Esophagus (tissue), 2 donors: ENCODE measurements at regions not wholly inside any gene's neighbourhood (a gene's known extent, or its start where the extent isn't known, plus 50 kb on each side); places are given as distances from the start of the nearest gene placed in this dataset.

ENCODE experiments used
- H3K27ac ChIP-seq, 2 donors: one replicate each; pipeline ENCODE4 v1.5.1; 2013; ENCODE audit warnings: low read depth in 2 of 2, mild to moderate bottlenecking in 2 of 2, inconsistent platforms in 1 of 2, low read length in 1 of 2, moderate library complexity in 1 of 2
- H3K27me3 ChIP-seq, 2 donors: one replicate each; pipeline ENCODE4 v1.6.1; 2013; ENCODE audit warnings: low read length in 2 of 2, control low read depth in 1 of 2, mild to moderate bottlenecking in 1 of 2; ENCODE audit not compliant: insufficient read depth in 2 of 2, control insufficient read depth in 1 of 2
- H3K36me3 ChIP-seq, 2 donors: one replicate each; pipeline ENCODE4 v1.6.1; 2013; ENCODE audit warnings: low read length in 1 of 2; ENCODE audit not compliant: control insufficient read depth in 2 of 2, insufficient read depth in 2 of 2
- H3K4me1 ChIP-seq, 2 donors: one replicate each; pipeline ENCODE4 v1.6.1; 2013; ENCODE audit warnings: low read length in 1 of 2; ENCODE audit not compliant: control insufficient read depth in 2 of 2, insufficient read depth in 2 of 2
- H3K4me3 ChIP-seq, 2 donors: one replicate each; pipeline ENCODE4 v1.5.1; 2013; ENCODE audit warnings: low read length in 2 of 2, mild to moderate bottlenecking in 2 of 2, low read depth in 1 of 2, moderate library complexity in 1 of 2
- H3K9me3 ChIP-seq, 2 donors: one replicate each; pipeline ENCODE4 v1.6.1; 2013; ENCODE audit warnings: mild to moderate bottlenecking in 2 of 2, low read depth in 1 of 2, low read length in 1 of 2, moderate library complexity in 1 of 2; ENCODE audit not compliant: control insufficient read depth in 2 of 2, insufficient read depth in 1 of 2
- WGBS, 2 donors: extraction: QIAGEN DNeasy Blood & Tissue Kit; methylation state at CpG; one replicate each; pipeline ENCODE4 v1.1.7; 2013; 5-methylcytosine and 5-hydroxymethylcytosine counted together
- donor health status: healthy with polysubstance abuse.
- donor health status: Bipolar disorder and iron deficiency.

DNA sequence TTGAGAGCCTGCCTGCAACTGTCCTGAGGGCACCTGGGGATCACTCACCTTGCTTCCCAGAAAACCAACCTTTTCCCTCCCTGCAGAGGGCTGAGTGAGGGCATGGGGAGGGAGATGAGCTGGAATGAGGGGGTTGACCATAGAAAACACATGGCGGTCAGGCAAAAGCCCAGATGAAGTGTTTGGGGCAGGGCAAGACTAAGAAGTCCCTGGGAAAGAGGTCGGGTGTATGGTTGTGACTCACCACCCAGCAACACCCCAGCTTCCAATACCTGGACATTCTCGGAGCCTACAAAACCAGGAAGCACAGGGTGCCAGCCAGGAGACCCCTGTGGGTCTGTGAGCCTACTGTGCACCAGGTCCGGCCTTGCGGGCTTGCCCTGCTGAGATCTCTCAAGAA lies 95.3 kb upstream of the ATP2B2 start:
- H3K4me1 ChIP-seq = no peaks in the 10 kb centered on the region
- H3K4me3 ChIP-seq = no peak overlapping the region
- no peak overlapping the region for H3K27ac ChIP-seq
- H3K9me3 ChIP-seq = peaks cover 0 to 4% of the 10 kb centered on the region in 2 donors
- peaks cover 0 to 3% of the 10 kb centered on the region in 2 donors for H3K27me3 ChIP-seq
- no peaks in the 10 kb centered on the region for H3K36me3 ChIP-seq
- WGBS, 2 donors = 74 to 79% methylated on average over 5 of the region's 5 CpGs

DNA sequence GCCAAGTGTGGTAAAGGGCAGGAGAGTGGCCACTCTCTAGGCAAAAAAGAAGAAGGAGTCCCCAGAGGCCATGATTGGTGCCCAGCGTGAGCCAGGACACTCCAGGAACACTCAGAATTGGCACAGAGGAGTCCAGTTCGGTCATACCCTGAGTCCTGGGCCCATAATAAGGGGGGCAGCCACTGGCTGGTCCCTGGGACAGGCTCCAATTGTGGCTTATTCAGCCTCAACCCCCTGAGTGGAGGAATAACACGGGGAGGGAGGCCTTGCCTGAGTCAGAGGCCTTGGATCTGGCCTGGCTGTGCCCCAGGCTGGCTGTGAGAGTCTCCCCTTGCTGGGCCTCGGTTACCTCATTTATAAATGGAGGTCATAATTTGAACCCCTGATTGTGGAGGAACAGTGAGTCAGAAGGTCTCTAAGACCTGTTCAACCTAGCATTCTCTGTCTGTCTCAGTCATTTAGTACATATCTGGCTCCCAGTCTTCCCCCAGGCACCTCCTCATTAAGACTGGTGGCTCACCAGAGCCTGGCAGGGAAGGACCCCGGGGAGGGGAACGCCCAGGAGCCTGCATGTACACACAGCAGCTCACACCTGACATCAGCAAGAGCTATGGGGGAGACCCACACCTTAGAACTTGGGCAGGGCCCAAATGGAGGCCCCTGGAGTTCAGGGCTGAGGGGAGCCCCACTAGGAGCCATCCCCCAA lies 95.9 kb upstream of the ATP2B2 start:
- WGBS, 2 donors = 67 to 70% methylated on average over 6 of the region's 6 CpGs
- H3K4me1 ChIP-seq = no peaks in the 10 kb centered on the region
- peaks cover 0 to 3% of the 10 kb centered on the region in 2 donors for H3K27me3 ChIP-seq
- H3K9me3 ChIP-seq = peaks cover 0 to 4% of the 10 kb centered on the region in 2 donors
- H3K36me3 ChIP-seq = no peaks in the 10 kb centered on the region
- H3K4me3 ChIP-seq = no peak overlapping the region
- no peak overlapping the region for H3K27ac ChIP-seq

DNA sequence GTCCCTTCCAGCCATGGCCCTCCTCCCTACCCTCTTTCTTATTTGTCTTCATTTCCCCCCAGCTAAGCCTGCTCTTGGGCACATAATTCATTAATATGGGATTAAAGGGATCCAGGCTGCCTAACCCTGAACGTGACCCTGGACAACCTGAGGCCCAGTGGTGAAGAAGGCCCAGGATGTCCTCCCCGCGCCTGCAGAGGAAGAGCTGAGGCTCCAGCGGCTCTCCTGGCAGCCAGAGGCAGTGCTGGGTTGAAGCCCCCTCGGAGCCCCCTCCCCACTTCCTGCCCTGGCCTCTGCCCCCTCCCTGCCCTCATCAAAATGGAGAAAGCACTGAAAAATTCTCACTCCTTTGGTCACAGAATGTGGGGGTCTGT lies 96.5 kb upstream of the ATP2B2 start:
- Histone ChIP-seq H3K27me3 (peaks cover 0 to 3% of the 10 kb centered on the region in 2 donors), H3K36me3 (no peaks in the 10 kb centered on the region), H3K4me1 (no peaks in the 10 kb centered on the region), H3K27ac (no peak overlapping the region), H3K9me3 (peaks cover 0 to 2% of the 10 kb centered on the region in 2 donors), H3K4me3 (no peak overlapping the region)
- WGBS, 2 donors = 61 to 74% methylated on average over 5 of the region's 5 CpGs

DNA sequence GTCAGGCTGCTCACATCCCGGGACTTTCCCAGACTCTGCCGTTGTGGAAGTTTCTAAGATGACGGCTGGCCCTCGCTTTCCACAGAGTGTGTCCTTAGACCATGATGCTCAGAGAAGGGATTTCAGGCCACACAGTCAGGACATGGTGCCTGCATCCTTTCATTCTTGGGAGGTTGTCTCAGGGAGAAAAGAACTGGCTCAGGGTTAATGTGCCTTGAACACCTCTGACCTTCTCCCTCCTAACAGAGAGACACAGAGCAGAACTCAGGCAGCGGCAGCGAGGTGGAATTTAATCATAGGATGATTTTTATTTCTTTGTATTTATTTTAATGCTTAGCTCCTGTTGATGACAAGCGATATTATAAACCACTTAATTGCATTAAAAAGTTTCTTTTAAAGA lies 96.9 kb upstream of the ATP2B2 start:
- Histone ChIP-seq H3K36me3 (no peaks in the 10 kb centered on the region), H3K4me1 (no peaks in the 10 kb centered on the region), H3K27me3 (peaks cover 0 to 3% of the 10 kb centered on the region in 2 donors), H3K27ac (no peak overlapping the region), H3K4me3 (no peak overlapping the region), H3K9me3 (no peaks in the 10 kb centered on the region)
- 84% methylated on average over 7 of the region's 7 CpGs for WGBS, 2 donors

DNA sequence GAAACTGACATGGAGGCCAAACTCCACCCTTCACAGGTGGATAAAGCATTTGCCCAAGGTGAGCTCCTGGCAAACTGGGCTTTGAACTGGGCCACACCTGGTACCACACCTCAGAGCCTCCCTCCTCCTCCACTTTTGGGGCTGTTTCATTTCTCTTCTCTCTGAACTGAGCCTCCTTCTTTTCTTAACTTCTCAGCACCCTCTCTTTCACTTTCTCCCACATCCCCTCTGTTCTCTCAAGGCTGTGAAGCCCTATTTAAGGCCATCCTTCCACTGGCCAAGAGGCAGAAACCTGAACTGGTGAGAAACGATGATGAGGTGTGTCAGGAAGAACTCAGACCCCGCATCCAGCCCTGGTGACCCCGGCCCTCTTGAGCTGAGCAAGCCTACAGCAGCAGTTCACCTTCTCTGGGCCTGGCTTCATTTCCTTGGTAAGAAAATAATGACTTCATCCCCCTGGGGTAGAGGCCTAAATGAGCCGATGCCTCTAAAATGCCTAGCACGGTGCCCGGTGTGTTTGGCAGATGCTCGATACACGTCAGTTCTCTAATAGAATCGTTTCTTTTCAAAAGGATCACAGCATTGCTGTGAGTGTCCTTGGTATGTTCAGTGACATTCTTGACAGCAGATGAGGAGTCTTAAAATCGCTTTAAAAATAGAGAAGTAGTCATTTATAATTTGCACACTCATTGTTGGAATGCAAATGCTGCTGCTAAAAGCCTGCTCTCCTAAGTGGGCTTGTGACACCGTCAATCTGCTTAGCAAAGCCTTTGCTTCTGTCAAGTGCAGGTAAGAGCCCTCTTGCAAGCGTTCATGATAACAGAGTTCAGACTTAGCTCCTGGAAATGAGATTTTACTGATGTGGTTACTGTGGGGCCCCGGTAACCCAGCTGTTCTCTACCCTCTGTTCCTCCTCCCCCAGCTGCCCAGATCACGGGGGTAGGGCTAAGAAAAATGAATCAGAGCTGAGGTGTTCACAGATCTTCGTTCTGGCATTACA lies 97.7 kb upstream of the ATP2B2 start:
- H3K4me1 ChIP-seq = no peaks in the 10 kb centered on the region
- WGBS, 2 donors = 60% methylated on average over 15 of the region's 15 CpGs
- no peak overlapping the region for H3K27ac ChIP-seq
- no peaks in the 10 kb centered on the region for H3K9me3 ChIP-seq
- H3K27me3 ChIP-seq = peaks cover 0 to 3% of the 10 kb centered on the region in 2 donors
- no peaks in the 10 kb centered on the region for H3K36me3 ChIP-seq
- no peak overlapping the region for H3K4me3 ChIP-seq

DNA sequence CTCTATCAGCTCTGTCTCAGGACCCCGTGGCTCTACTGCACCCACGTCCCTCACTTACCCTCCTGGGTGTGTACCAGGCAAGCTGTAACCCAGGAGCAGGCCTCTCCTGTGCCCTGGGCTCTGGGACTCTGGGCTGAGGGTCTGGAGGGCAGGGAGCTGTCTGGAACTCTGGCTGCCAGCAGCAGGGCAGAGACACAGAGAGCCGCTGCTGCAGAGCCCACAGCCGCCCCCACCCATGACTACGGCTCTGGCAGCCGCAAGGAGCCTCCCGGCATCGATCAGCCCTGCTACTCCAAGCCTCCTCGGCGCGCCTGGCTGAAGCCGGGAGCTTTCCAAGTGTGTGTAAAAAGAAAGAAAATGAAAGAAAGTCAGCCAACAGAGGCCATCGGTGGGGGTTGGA lies 103.7 kb upstream of the ATP2B2 start:
- Histone ChIP-seq H3K27ac (no peak overlapping the region), H3K9me3 (peaks cover 13 to 16% of the 10 kb centered on the region in 2 donors), H3K4me1 (no peaks in the 10 kb centered on the region), H3K36me3 (no peaks in the 10 kb centered on the region), H3K4me3 (no peak overlapping the region), H3K27me3 (no peaks in the 10 kb centered on the region)
- 29 to 42% methylated on average over 13 of the region's 13 CpGs for WGBS, 2 donors

DNA sequence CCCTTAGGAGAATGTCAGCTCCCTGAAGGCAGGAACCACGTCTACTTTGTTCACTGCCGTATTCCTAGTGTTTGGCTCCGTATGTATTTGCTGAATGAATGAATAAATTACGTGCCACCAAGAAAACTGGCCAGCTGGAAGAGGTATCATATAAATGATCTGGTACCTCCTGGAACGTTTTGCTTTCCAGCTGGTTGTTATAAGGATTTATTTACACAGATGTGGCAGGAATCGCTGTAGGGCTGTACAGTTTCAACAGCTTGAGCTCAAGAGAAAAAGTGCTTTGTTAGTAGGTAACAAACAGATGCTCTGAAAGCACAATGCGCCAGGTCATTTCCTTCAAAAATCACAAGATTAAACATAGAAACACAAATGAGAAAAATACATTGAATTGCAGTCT lies 108.8 kb upstream of the ATP2B2 start:
- 63 to 68% methylated on average over 7 of the region's 7 CpGs for WGBS, 2 donors
- Histone ChIP-seq H3K4me1 (no peaks in the 10 kb centered on the region), H3K27ac (no peak overlapping the region), H3K27me3 (no peaks in the 10 kb centered on the region), H3K4me3 (no peak overlapping the region), H3K36me3 (no peaks in the 10 kb centered on the region), H3K9me3 (peaks cover 13 to 19% of the 10 kb centered on the region in 2 donors)

DNA sequence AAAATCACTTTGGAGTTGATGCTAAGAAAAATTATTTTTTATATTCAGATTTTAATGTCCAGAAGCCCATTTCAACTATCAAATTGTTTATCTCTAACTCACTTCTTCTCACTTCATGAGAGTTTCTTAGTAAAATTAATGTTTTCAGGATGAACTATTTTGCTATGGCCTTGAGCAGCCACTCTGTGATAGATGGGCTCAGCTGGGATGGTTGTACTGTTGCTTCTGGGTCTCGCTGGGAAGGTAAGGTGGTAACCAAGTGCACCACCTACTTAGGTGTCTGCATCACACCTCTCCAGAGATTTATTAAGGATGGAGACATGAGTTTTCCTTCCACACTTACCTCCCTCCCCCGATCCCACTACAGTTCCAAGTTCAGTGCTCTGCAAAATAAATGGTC lies 110.3 kb upstream of the ATP2B2 start:
- Histone ChIP-seq H3K36me3 (no peaks in the 10 kb centered on the region), H3K4me1 (no peaks in the 10 kb centered on the region), H3K27ac (no peak overlapping the region), H3K4me3 (no peak overlapping the region), H3K27me3 (no peaks in the 10 kb centered on the region), H3K9me3 (peaks cover 13 to 19% of the 10 kb centered on the region in 2 donors)
- 81 to 90% methylated on average over 2 of the region's 2 CpGs for WGBS, 2 donors

DNA sequence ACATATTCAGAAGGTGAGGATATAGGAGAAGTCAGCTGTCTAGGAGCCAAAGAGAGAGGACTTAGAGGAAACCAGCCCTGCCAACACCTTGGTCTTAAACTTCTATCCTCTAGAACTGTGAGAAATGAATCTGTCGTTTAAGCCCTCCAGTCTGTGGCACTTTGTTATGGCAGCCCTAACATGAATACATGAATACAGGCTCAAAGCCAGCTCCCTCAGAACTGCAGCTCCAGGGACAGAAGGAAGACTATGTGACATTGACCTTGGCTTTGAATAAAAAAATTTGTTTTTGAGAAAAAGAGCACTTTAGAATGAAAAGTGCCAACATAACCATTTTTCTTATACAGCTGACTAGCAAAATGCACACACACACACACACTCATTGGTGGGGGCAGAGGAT lies 110.9 kb upstream of the ATP2B2 start:
- Histone ChIP-seq H3K9me3 (peaks cover 13 to 19% of the 10 kb centered on the region in 2 donors), H3K4me3 (no peak overlapping the region), H3K27me3 (no peaks in the 10 kb centered on the region), H3K4me1 (no peaks in the 10 kb centered on the region), H3K36me3 (no peaks in the 10 kb centered on the region), H3K27ac (no peak overlapping the region)
- WGBS, 2 donors = 48 to 56% methylated on average over 1 of the region's 1 CpG
